ENCODE measurements at regions not wholly inside any gene's neighbourhood (a gene's known extent, or its start where the extent isn't known, plus 50 kb on each side); places are given as distances from the start of the nearest gene placed in this dataset.

GRCh38 chr1:79374397-79374796 lies 367.9 kb upstream of the ADGRL4 start:
- Histone ChIP-seq H2AK5ac (ENCODE audit: low read depth, low read length) (no peak overlapping the region), H3K4ac (replicated peaks; ENCODE audit: insufficient read length, low read depth, low read length) (no peak overlapping the region), H3K9ac (replicated peaks in 1 of 4; ENCODE audit: extremely low read depth in 1 of 4, low read depth in 3 of 4, low read length in 3 of 4) (no peak overlapping the region), H4K5ac (ENCODE audit: insufficient read length, low read depth, low read length) (no peak overlapping the region), H3K9me3 (ENCODE audit: insufficient read depth in 2 of 2, low read depth in 1 of 2, low read length in 1 of 2) (no peaks in the 10 kb centered on the region), H4K20me1 (replicated peaks in 1 of 2; ENCODE audit: control insufficient read depth in 1 of 2, insufficient read depth in 2 of 2, low read length in 2 of 2) (no peaks in the 10 kb centered on the region), H3K23ac (ENCODE audit: insufficient read length) (no peak overlapping the region), H3K4me2 (ENCODE audit: insufficient read depth in 1 of 2, low read depth in 2 of 2, low read length in 2 of 2) (no peak overlapping the region), H3K23me2 (ENCODE audit: low read depth, low read length) (no peaks in the 10 kb centered on the region; the same call in 1 of the 2 replicates), H3K79me1 (ENCODE audit: low read depth, low read length) (no peaks in the 10 kb centered on the region), H2BK12ac (ENCODE audit: low read depth, low read length) (no peak overlapping the region), H3K56ac (replicated peaks; ENCODE audit: insufficient read length, low read depth, low read length) (no peak overlapping the region), H2BK120ac (replicated peaks; ENCODE audit: low read depth, low read length) (no peak overlapping the region), H4K8ac (ENCODE audit: extremely low read depth, insufficient read depth, low read length) (no peak overlapping the region), H3K4me1 (replicated peaks in 1 of 4; ENCODE audit: control insufficient read depth in 3 of 4, insufficient read depth in 4 of 4, low read length in 3 of 4) (peaks cover 0 to 3% (median 1%) of the 10 kb centered on the region in 4 experiments; a peak in 2 of 7 replicates), H3K4me3 (ENCODE audit: extremely low read depth in 1 of 4, insufficient read depth in 2 of 4, low read depth in 3 of 4, low read length in 4 of 4) (no peak overlapping the region), H2BK15ac (ENCODE audit: low read length) (no peak overlapping the region), H2AFZ (ENCODE audit: low read length) (no peak overlapping the region), H3K36me3 (ENCODE audit: control insufficient read depth in 2 of 4, insufficient read depth in 4 of 4, low read length in 3 of 4) (no peaks in the 10 kb centered on the region), H3K79me2 (ENCODE audit: control insufficient read depth in 1 of 2, insufficient read depth in 2 of 2, low read length in 2 of 2) (no peaks in the 10 kb centered on the region), H3K18ac (ENCODE audit: extremely low read depth, low read length) (no peak overlapping the region), H3K27me3 (replicated peaks in 1 of 4; ENCODE audit: control insufficient read depth in 3 of 4, extremely low read depth in 1 of 4, insufficient read depth in 3 of 4, low read length in 3 of 4) (no peaks in the 10 kb centered on the region), H4K91ac (replicated peaks; ENCODE audit: insufficient read length, low read length) (no peak overlapping the region), H3K27ac (ENCODE audit: low read depth, low read length) (no peak overlapping the region), H3K14ac (ENCODE audit: insufficient read length) (no peak overlapping the region), H2BK5ac (ENCODE audit: low read depth, low read length) (no peak overlapping the region), H2BK20ac (ENCODE audit: low read length) (no peak overlapping the region)
- ChIA-PET CTCF (ENCODE audit: partially characterized antibody) (interaction anchor here (0.8 to 1.2 kb wide), 2 partner anchors 12 to 20 kb away, joined by 4 read pairs; no protein-coding TSS in a partner anchor), POLR2A (ENCODE audit: partially characterized antibody) (no interaction called here)
- TF ChIP-seq PHF8 (conservative IDR thresholded peaks at IDR 0.05; ENCODE audit: low read depth, low read length), result no peak
- no peak for TF ChIP-seq HDAC6 (IDR thresholded peaks at IDR 0.05; ENCODE audit: low read depth, low read length)
- TF ChIP-seq, protein P1, sequence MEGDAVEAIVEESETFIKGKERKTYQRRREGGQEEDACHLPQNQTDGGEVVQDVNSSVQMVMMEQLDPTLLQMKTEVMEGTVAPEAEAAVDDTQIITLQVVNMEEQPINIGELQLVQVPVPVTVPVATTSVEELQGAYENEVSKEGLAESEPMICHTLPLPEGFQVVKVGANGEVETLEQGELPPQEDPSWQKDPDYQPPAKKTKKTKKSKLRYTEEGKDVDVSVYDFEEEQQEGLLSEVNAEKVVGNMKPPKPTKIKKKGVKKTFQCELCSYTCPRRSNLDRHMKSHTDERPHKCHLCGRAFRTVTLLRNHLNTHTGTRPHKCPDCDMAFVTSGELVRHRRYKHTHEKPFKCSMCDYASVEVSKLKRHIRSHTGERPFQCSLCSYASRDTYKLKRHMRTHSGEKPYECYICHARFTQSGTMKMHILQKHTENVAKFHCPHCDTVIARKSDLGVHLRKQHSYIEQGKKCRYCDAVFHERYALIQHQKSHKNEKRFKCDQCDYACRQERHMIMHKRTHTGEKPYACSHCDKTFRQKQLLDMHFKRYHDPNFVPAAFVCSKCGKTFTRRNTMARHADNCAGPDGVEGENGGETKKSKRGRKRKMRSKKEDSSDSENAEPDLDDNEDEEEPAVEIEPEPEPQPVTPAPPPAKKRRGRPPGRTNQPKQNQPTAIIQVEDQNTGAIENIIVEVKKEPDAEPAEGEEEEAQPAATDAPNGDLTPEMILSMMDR (IDR thresholded peaks at IDR 0.05; ENCODE audit: control extremely low read depth in 1 of 3, insufficient read depth in 1 of 3, low read depth in 1 of 3, low read length in 3 of 3), result no peak
- no peak for TF ChIP-seq NANOG (IDR thresholded peaks at IDR 0.05; ENCODE audit: insufficient read depth, low read depth, low read length, poor library complexity, severe bottlenecking)
- TF ChIP-seq RBBP5 (IDR thresholded peaks at IDR 0.05; ENCODE audit: borderline replicate concordance, low read depth, low read length), result no peak
- TF ChIP-seq TAF7 (optimal IDR thresholded peaks at IDR 0.05; ENCODE audit: borderline replicate concordance, low read depth, low read length), result no peak
- no peak for TF ChIP-seq EP300 (IDR thresholded peaks at IDR 0.05; ENCODE audit: borderline replicate concordance in 1 of 2, low read depth in 2 of 2, low read length in 2 of 2)
- TF ChIP-seq TAF1 (IDR thresholded peaks at IDR 0.05; ENCODE audit: low read depth, low read length), result no peak
- DNase-seq (ENCODE audit: low read depth in 1 of 2, low spot score in 2 of 2), result no peak
- WGBS, 2 experiments (ENCODE audit: extremely low coverage in 1 of 2, insufficient coverage in 1 of 2, insufficient read length in 1 of 2, insufficient replicate concordance in 2 of 2, low coverage in 1 of 2, low lambda C conversion rate in 2 of 2, missing lambda C conversion rate in 1 of 2), result 90% methylated on average over 1 of the region's 1 CpG; no CpG with 5 or more reads in 1 of the 2 experiments
- FAIRE-seq, result no peak

All from H1 (cell line).